OCI-M2 (cell line): ENCODE measurements at regions not wholly inside any gene's neighbourhood (a gene's known extent, or its start where the extent isn't known, plus 50 kb on each side); places are given as distances from the start of the nearest gene placed in this dataset.

ENCODE experiments used
- DNase-seq: peaks from one replicate; lab custom pipeline; 2025; ENCODE audit not compliant: unreplicated experiment; lab: John Stamatoyannopoulos, UW

DNA sequence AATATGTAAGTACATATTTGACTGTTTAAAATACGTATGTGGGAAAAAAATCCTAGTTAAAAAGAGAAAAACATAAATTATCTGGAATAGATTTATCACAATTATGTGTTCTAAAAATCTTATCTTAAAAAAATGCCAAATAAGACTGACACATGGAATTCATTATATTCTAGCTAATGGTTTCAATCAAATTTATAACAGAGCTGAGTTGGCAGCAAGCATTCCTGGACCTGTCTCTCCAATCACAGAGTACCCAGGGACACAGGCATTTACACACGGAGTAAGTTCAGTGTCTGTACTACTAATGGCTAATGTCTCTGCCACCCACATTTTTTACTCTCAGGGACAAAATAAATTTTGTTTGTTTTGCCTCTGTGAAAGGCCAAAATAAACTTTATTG is 122.3 kb downstream of the RPS12 start:
- DNase-seq = no peak

GRCh38 chr6:132937466-132937906 is 123.1 kb downstream of the RPS12 start:
- DNase-seq = no peak

GRCh38 chr6:132948889-132949288 is 134.5 kb downstream of the RPS12 start:
- DNase-seq = no peak

DNA sequence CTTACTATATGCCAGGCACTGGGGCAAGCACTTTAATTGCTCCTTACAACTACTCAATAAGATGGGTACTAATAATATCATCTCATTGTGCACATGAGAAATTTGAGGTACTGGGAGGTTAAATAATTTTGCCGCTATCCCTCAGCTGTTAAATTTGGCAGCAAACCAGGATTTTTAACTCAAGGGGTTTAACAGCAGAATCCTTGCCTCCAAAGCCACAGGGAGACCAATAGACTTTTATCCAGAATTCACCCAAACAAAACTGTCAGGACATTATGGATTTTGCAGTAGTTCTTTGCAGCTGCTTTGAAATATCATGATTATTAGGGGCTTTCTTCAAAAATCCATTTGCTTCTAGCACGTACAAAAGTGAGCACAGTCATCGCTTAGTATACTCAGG is 136.2 kb downstream of the RPS12 start:
- DNase-seq = no peak

- DNase-seq = no peak
Observed at GRCh38 chr6:132952031-132952867, 137.9 kb downstream of the RPS12 start.

DNA sequence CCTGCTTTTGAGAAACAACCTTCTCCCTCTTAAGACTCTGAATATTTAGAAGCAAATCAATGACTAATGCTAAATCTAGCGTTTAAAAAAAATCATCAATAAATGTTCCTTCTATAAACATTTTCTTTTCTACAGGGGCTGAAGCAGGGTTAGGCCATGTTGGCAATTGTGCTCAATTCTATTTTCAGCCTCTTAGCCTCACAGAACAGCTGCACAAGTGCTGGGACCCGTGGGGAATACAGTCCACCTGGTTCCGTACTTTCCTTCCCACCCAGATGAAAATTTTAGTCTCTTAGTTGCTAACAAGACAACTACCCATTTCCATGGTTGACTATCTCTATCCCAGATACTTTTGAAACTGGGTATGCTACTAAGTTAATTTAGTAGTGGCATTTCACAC is 138.6 kb downstream of the RPS12 start:
- no peak for DNase-seq

GRCh38 chr6:132954222-132954621 is 139.9 kb downstream of the RPS12 start:
- DNase-seq = no peak

- no peak for DNase-seq
Observed at GRCh38 chr6:132954936-132955335, 140.6 kb downstream of the RPS12 start.

- DNase-seq = no peak
Observed at GRCh38 chr6:132959639-132960326, 145.4 kb downstream of the RPS12 start.

DNA sequence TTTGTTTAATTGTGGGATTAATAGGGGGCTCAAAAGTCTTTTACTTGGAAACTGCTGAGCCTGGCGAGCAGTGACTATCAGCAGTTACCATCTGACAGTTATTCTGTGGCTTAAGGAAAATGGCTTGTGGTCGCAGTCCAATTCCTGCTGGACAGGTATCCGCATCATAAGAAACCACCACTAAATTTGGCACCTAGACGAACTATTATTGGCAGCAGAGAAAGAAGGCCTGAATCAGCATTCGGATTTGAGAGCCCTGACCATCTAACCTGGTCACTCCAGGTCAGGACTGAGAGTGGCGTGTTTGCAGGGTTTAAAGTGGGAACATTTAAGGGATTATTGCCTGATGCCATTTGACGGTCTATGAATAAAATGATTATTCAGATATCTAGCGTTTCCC is 146.4 kb downstream of the RPS12 start:
- no peak for DNase-seq

DNA sequence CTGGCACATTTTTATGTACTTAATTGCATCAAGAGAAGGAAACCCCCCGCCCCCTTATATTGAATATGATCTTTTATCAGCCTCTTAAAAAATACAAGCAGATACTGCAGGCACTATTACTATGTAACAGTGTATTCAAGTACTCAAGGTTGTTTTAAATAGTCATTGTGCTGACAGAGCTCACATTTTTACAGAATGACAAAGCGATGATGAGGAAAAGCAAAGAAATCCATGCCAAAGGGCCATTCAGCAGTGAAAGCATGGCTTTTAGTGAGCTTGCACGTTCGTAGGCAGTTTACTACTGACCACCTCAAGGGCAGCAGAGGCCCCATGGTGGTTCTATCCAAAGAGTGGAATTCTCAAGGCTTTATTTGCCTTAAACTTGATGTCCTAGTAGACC is 146.8 kb downstream of the RPS12 start:
- no peak for DNase-seq

GRCh38 chr6:132961610-132962009 is 147.2 kb downstream of the RPS12 start:
- no peak for DNase-seq

DNA sequence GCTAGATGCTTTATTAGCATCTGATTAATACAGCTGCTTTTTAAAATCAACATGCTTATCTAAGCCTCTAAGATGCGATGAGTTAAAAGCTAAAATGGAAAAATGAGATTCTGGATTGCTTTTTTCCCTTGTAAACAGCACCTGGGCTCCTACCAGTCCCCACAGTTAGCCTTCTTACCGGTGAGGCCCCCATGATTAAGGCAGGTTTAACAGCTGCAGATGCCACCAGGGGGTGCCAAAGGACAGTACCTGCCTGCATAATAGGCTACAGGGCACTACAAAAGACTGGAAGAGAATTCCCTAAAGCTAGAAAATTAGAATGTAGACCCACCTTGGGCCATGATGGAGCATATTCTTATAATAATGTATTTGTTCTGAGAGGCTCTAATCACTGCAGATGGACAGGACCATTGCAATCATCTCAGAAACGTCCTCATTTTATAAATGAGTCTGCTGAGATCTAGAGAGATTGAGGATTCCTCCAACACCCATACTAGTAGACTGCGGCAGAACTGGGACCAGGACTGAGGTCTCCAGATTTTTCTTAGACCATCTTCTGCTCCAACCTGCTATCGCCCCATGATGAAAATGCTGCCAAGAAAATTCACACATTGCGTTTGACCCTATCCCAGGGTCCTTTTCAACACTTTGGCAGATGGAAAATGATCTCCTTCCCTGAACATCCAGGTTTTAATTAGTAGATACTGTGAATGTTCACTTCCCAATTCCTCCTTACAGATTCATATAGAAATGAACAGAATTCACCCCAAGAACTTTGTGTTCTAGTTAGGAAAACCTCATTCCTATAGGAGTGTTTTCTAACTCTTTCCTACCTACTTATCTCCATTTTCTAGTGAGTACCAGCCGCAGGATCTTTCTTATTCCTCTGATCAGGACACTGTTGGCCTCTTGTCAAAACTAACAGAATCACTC is 148.8 kb downstream of the RPS12 start:
- DNase-seq = peak; percentile 29

DNA sequence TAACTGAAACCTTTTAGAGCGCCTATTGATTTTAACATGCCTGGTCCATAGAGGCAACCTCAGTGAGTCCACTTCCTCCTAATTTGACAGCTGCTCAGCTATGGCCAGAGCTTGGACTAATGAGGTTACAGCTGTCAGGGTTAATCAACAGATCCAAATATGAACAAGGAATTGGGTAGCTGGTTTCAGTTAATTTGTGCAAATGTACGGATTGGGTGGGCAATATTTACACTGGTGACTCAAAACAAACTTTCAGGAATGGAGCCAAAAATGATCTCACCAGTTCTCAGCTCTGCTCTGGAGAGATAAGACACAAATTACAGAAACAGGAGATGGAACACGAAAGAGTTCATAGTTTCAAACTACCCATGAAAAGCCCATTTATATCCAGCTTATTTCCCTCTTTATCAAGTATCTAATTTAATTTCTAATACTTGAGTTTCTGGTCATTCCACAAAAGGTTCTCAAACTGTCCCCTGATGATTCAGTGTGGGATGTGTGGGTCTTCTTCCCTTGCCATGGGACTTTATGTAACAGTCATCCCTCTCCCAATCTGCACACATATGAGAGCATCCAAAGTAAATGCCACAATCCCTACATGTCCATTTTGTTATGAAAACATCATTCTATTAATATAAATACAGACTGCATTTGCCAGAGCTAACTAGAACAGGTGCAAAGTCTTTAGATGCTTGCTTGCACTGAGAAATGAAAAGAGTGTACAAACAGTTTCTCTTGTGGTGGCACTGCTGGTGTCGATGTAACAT is 149.9 kb downstream of the RPS12 start:
- DNase-seq = peak; percentile 68

DNA sequence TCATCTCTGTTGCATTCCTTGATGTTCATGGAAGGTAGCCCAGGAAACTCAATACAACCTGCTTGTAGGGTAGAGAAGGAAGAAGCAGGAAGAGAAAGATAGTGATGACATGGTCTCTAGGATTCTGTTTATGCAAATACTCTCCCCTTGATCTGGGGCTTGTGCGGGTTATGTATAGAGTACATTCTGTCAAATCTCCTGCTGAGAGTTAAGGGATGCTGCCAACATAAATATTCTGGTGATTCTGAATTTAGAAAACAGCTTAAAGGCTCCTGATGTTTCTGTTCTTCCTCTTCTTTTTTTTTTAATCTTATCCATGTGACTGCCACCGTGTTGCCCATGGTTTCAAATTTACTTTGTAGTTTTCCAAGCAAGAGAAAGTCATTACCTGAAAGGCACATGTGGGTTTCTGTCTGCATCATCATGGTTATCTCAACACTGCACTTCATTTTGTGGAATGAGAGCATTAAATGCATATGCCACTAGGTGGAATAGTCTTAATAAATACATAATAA is 150.6 kb downstream of the RPS12 start:
- DNase-seq = no peak

GRCh38 chr6:132967871-132968270 is 153.5 kb downstream of the RPS12 start:
- DNase-seq = no peak

DNA sequence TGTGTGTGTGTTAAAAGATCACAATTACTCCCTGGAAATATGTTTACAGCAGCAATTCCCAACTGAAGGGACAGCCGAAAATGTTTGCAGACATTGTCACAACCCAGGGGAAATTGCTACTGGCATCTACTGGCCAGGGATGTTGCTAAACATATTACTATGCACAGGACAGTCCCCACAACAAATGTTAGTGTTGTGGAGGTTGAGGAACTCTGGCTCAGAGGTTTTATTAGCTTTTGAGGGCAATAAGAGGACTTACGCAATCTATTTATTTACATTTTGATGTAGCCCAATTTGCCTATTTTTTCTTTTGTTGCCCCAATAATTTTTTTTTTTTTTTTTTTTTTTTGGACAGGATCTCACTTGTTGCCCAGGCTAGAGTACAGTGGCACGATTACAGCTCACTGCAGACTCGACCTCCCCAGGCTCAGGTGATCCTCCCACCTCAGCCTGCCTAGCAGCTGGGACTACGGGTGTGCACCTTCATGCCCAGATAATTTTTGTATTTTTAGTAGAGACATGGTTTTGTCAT is 154.1 kb downstream of the RPS12 start:
- DNase-seq = no peak

DNA sequence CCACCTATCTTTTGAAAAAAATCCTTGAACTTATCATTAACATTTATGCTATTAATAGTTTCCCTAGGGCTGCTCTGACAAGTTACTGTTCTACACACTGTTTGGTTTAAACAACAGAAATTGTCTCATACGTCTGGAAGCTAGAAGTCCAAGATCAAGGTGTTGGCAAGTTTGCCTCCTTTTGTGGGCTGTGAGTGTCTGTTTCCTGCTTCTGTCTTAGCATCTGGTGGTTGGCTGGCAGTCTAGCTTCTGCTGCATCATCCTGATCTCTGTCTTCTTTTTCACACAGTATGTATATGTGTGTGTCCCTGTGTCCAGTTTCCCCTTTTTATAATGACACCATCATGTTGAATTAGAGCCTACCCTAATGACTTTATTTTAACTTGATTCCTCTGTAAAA is 154.8 kb downstream of the RPS12 start:
- no peak for DNase-seq

DNA sequence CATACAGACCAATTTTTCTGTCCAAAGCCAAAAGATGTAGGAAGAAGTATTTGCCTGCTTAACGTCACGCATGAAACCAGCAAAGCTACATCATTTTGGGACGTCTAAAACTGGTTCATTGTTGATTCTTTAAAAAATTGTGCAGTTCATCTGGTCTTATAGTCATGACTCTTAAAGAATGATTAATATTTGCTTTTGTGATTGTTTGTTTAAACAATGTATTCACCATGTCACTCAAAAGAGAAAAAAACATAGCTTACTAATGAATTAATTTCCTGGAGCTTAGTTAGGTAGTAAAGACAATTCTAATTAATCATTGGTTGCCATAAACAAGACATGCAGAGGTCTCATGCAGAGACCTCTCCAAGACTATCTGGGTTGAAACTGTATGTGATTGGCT is 157.3 kb downstream of the RPS12 start:
- DNase-seq = no peak

- DNase-seq = no peak
Observed at GRCh38 chr6:132972254-132972653, 157.9 kb downstream of the RPS12 start.
